Prostate gland (tissue), 2 donors: ENCODE measurements at regions not wholly inside any gene's neighbourhood (a gene's known extent, or its start where the extent isn't known, plus 50 kb on each side); places are given as distances from the start of the nearest gene placed in this dataset.
"Not testable (repeated sequence)": the region's sequence is repeated elsewhere in the genome, so short reads cannot be mapped to it uniquely, and the experiment has no call there.

Source experiments
- POLR2A ChIP-seq: fragments of 450-650 bp; IDR thresholded peaks from one replicate; pipeline ENCODE4 v1.6.1; 2016; ENCODE audit warnings: antibody characterized with exemption, mild to moderate bottlenecking
- TF ChIP-seq, protein P1 (sequence below), 4 experiments: fragments of 200-600 bp in 2 of 4; fragments of 450-650 bp in 2 of 4; sonication (generic) in 2 of 4; IDR thresholded peaks; 1 replicate in 3 of 4; 2 replicates in 1 of 4; pipeline ENCODE4 v1.5.1; 2016 to 2019; ENCODE audit warnings: antibody characterized with exemption in 4 of 4, mild to moderate bottlenecking in 2 of 4, moderate library complexity in 2 of 4

DNA sequence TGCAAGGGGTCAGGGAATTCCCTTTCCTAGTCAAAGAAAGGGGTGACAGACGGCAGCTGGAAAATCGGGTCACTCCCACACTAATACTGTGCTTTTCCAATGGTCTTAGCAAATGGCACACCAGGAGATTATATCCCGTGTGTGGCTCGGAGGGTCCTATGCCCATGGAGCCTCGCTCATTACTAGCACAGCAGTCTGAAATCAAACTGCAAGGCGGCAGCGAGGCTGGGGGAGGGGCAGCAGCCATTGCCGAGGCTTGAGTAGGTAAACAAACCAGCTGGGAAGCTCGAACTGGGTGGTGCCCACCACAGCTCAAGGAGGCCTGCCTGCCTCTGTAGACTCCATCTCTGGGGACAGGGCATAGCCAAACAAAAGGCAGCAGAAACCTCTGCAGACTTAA lies 295.9 kb downstream of the PDCD6IP start:
- TF ChIP-seq, protein P1, sequence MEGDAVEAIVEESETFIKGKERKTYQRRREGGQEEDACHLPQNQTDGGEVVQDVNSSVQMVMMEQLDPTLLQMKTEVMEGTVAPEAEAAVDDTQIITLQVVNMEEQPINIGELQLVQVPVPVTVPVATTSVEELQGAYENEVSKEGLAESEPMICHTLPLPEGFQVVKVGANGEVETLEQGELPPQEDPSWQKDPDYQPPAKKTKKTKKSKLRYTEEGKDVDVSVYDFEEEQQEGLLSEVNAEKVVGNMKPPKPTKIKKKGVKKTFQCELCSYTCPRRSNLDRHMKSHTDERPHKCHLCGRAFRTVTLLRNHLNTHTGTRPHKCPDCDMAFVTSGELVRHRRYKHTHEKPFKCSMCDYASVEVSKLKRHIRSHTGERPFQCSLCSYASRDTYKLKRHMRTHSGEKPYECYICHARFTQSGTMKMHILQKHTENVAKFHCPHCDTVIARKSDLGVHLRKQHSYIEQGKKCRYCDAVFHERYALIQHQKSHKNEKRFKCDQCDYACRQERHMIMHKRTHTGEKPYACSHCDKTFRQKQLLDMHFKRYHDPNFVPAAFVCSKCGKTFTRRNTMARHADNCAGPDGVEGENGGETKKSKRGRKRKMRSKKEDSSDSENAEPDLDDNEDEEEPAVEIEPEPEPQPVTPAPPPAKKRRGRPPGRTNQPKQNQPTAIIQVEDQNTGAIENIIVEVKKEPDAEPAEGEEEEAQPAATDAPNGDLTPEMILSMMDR (IDR thresholded peaks at IDR 0.05) = not testable (repeated sequence)
- not testable (repeated sequence) for TF ChIP-seq POLR2A
